ENCODE measurements at regions not wholly inside any gene's neighbourhood (a gene's known extent, or its start where the extent isn't known, plus 50 kb on each side); places are given as distances from the start of the nearest gene placed in this dataset.

GRCh38 chr3:159265705-159266104, 463.9 kb downstream of the MFSD1 start:
- no peaks in the 10 kb centered on the region for H3K27me3 ChIP-seq (ENCODE audit: control insufficient read depth, insufficient read depth, low read length)
- H3K27ac ChIP-seq (ENCODE audit: insufficient read depth, low read length): no peak overlapping the region
- no peaks in the 10 kb centered on the region for H3K79me2 ChIP-seq (ENCODE audit: control insufficient read depth, insufficient read depth, low read length)
- H3K9me3 ChIP-seq (ENCODE audit: control insufficient read depth, insufficient read depth, low read depth, low read length): no peaks in the 10 kb centered on the region
- H4K20me1 ChIP-seq (ENCODE audit: control insufficient read depth, extremely low read depth, insufficient read depth, low read length): no peaks in the 10 kb centered on the region
- H3K4me3 ChIP-seq (replicated peaks in 1 of 4; ENCODE audit: control extremely low read depth in 1 of 4, insufficient read depth in 1 of 4, low read depth in 3 of 4, low read length in 4 of 4): no peak overlapping the region
- no peak for TF ChIP-seq EZH2 (IDR thresholded peaks at IDR 0.05; ENCODE audit: low read length, missing control alignments)
- TF ChIP-seq, protein P1, sequence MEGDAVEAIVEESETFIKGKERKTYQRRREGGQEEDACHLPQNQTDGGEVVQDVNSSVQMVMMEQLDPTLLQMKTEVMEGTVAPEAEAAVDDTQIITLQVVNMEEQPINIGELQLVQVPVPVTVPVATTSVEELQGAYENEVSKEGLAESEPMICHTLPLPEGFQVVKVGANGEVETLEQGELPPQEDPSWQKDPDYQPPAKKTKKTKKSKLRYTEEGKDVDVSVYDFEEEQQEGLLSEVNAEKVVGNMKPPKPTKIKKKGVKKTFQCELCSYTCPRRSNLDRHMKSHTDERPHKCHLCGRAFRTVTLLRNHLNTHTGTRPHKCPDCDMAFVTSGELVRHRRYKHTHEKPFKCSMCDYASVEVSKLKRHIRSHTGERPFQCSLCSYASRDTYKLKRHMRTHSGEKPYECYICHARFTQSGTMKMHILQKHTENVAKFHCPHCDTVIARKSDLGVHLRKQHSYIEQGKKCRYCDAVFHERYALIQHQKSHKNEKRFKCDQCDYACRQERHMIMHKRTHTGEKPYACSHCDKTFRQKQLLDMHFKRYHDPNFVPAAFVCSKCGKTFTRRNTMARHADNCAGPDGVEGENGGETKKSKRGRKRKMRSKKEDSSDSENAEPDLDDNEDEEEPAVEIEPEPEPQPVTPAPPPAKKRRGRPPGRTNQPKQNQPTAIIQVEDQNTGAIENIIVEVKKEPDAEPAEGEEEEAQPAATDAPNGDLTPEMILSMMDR (conservative IDR thresholded peaks at IDR 0.05 in 1 of 2, IDR thresholded peaks at IDR 0.05 in 1 of 2; ENCODE audit: low read depth in 1 of 2, low read length in 2 of 2): no peak
- H3K4me2 ChIP-seq (ENCODE audit: extremely low read depth, insufficient read depth, low read length): no peak overlapping the region
- no peaks in the 10 kb centered on the region for H3K4me1 ChIP-seq (ENCODE audit: control insufficient read depth, extremely low read depth, insufficient read depth, low read length)
- DNase-seq (ENCODE audit: low read depth in 2 of 2): peak in 1 of 2 donors; percentile 80
- H3K9ac ChIP-seq (ENCODE audit: insufficient read depth, low read length): no peak overlapping the region
- H2AFZ ChIP-seq (ENCODE audit: low read length): no peak overlapping the region
- H3K36me3 ChIP-seq (ENCODE audit: control insufficient read depth, insufficient read depth, low read length): no peaks in the 10 kb centered on the region

GRCh38 chr3:159266779-159267178, 464.9 kb downstream of the MFSD1 start:
- Histone ChIP-seq H4K20me1 (ENCODE audit: control insufficient read depth, extremely low read depth, insufficient read depth, low read length) (no peaks in the 10 kb centered on the region), H3K36me3 (ENCODE audit: control insufficient read depth, insufficient read depth, low read length) (no peaks in the 10 kb centered on the region), H3K27ac (ENCODE audit: insufficient read depth, low read length) (no peak overlapping the region), H3K9ac (ENCODE audit: insufficient read depth, low read length) (no peak overlapping the region), H3K4me1 (ENCODE audit: control insufficient read depth, extremely low read depth, insufficient read depth, low read length) (no peaks in the 10 kb centered on the region), H3K27me3 (ENCODE audit: control insufficient read depth, insufficient read depth, low read length) (no peaks in the 10 kb centered on the region), H3K4me3 (replicated peaks in 1 of 4; ENCODE audit: control extremely low read depth in 1 of 4, insufficient read depth in 1 of 4, low read depth in 3 of 4, low read length in 4 of 4) (no peak overlapping the region), H3K4me2 (ENCODE audit: extremely low read depth, insufficient read depth, low read length) (no peak overlapping the region), H3K79me2 (ENCODE audit: control insufficient read depth, insufficient read depth, low read length) (no peaks in the 10 kb centered on the region), H3K9me3 (ENCODE audit: control insufficient read depth, insufficient read depth, low read depth, low read length) (no peaks in the 10 kb centered on the region), H2AFZ (ENCODE audit: low read length) (no peak overlapping the region)
- DNase-seq (ENCODE audit: low read depth in 2 of 2): peak in 1 of 2 donors; percentile 17
- TF ChIP-seq EZH2 (IDR thresholded peaks at IDR 0.05; ENCODE audit: low read length, missing control alignments): no peak
- TF ChIP-seq, protein P1 (conservative IDR thresholded peaks at IDR 0.05 in 1 of 2, IDR thresholded peaks at IDR 0.05 in 1 of 2; ENCODE audit: low read depth in 1 of 2, low read length in 2 of 2): peak in 1 of 2 donors; percentile 30

DNA sequence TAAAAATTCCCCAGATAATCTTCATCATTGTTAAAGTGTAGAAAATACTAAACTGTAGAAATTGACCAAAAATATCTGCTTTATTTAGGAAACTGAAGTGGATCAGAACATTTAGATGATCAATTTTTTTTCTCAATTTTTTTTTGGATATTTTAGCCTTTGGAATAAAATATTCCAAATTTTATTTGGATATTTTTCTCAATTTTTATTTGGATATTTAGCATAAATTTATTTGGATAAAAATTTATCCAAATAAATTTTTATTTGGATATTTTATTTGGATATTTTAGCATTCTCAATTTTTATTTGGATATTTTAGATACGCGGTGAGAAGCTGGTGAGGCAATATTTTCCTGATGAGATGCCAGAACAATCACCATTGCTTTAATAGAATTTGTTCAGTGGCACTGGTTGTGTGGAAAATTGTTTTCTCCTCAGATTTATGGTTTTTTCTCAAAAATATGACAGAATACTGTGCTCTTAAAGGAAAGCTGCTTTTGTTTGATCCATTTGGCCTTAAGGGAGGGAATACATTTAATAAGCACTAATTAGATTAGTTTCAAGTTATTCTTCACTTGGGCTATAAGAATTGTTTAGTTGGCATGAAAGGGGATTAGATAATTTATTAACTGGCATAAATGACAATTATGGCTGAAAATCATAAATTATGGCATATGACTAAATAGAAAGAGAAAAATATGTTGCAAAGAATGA, 470.1 kb downstream of the MFSD1 start:
- Histone ChIP-seq H3K4me2 (ENCODE audit: extremely low read depth, insufficient read depth, low read length) (no peak overlapping the region), H4K20me1 (ENCODE audit: control insufficient read depth, extremely low read depth, insufficient read depth, low read length) (no peaks in the 10 kb centered on the region), H3K4me3 (replicated peaks in 1 of 4; ENCODE audit: control extremely low read depth in 1 of 4, insufficient read depth in 1 of 4, low read depth in 3 of 4, low read length in 4 of 4) (no peak overlapping the region), H3K27me3 (ENCODE audit: control insufficient read depth, insufficient read depth, low read length) (no peaks in the 10 kb centered on the region), H3K9ac (ENCODE audit: insufficient read depth, low read length) (no peak overlapping the region), H3K36me3 (ENCODE audit: control insufficient read depth, insufficient read depth, low read length) (no peaks in the 10 kb centered on the region), H3K4me1 (ENCODE audit: control insufficient read depth, extremely low read depth, insufficient read depth, low read length) (no peaks in the 10 kb centered on the region), H3K9me3 (ENCODE audit: control insufficient read depth, insufficient read depth, low read depth, low read length) (no peaks in the 10 kb centered on the region), H2AFZ (ENCODE audit: low read length) (no peak overlapping the region), H3K27ac (ENCODE audit: insufficient read depth, low read length) (no peak overlapping the region), H3K79me2 (ENCODE audit: control insufficient read depth, insufficient read depth, low read length) (no peaks in the 10 kb centered on the region)
- TF ChIP-seq EZH2 (IDR thresholded peaks at IDR 0.05; ENCODE audit: low read length, missing control alignments): no peak
- TF ChIP-seq, protein P1 (conservative IDR thresholded peaks at IDR 0.05 in 1 of 2, IDR thresholded peaks at IDR 0.05 in 1 of 2; ENCODE audit: low read depth in 1 of 2, low read length in 2 of 2): no peak
- DNase-seq (ENCODE audit: low read depth in 2 of 2): no peak
